ENCODE measurements at regions not wholly inside any gene's neighbourhood (a gene's known extent, or its start where the extent isn't known, plus 50 kb on each side); places are given as distances from the start of the nearest gene placed in this dataset.

DNA sequence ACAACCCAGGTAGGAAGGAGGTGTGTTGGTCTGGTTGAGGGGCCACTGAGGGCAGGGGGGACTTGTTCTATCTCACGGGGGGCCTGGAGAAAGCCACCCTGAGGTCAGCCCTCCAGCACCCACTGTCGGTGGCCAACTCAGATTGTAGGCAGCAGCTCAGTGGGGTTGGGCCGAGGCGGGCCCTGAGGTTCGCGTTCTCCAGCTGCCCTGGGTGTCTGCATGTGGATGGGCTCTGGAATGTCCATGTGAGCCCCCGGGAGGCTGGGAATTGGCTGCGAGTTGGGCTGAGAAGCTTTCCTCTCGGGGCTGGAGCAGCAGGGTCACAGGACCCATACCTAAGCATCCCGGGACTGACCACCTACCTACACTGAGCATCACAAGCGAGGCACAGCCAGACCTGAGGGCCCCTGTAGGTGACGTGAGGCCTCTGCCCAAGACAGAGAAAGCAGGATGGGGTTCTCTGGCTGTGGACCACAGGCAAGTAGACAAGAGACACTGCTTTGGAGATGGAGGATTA is 70.3 kb upstream of the HAAO start:
- TF ChIP-seq, protein P1, sequence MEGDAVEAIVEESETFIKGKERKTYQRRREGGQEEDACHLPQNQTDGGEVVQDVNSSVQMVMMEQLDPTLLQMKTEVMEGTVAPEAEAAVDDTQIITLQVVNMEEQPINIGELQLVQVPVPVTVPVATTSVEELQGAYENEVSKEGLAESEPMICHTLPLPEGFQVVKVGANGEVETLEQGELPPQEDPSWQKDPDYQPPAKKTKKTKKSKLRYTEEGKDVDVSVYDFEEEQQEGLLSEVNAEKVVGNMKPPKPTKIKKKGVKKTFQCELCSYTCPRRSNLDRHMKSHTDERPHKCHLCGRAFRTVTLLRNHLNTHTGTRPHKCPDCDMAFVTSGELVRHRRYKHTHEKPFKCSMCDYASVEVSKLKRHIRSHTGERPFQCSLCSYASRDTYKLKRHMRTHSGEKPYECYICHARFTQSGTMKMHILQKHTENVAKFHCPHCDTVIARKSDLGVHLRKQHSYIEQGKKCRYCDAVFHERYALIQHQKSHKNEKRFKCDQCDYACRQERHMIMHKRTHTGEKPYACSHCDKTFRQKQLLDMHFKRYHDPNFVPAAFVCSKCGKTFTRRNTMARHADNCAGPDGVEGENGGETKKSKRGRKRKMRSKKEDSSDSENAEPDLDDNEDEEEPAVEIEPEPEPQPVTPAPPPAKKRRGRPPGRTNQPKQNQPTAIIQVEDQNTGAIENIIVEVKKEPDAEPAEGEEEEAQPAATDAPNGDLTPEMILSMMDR (conservative IDR thresholded peaks at IDR 0.05; ENCODE audit: low read depth) = no peak
- CTCF ChIA-PET = no interaction called here
- H3K27ac ChIP-seq = no peak overlapping the region
- POLR2A ChIA-PET (ENCODE audit: low non-redundant PET) = no interaction called here
- DNase-seq (ENCODE audit: low spot score) = no peak

DNA sequence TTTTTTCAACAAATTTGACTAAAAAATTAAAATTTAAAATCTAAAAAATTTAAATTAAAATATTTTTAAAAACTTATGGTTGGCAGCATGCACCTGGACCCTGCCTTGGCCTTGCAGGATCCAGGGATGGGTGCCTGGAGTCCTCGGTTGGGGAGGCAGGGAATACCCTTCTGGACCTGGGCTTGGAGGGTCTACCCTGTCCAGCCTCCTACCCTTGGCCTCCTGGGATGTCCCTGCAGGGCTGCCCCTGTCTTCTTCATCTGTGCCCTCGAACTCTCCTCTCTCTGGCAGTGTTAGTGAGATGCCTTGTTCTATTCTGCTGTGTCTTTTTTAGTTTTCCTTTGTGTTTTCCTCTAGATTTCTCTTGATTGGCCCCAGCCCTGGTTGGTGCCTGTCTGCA is 68.9 kb upstream of the HAAO start:
- ChIA-PET POLR2A (ENCODE audit: low non-redundant PET) (no interaction called here), CTCF (no interaction called here)
- no peak for DNase-seq (ENCODE audit: low spot score)
- no peak overlapping the region for H3K27ac ChIP-seq
- TF ChIP-seq, protein P1 (conservative IDR thresholded peaks at IDR 0.05; ENCODE audit: low read depth) = no peak

DNA sequence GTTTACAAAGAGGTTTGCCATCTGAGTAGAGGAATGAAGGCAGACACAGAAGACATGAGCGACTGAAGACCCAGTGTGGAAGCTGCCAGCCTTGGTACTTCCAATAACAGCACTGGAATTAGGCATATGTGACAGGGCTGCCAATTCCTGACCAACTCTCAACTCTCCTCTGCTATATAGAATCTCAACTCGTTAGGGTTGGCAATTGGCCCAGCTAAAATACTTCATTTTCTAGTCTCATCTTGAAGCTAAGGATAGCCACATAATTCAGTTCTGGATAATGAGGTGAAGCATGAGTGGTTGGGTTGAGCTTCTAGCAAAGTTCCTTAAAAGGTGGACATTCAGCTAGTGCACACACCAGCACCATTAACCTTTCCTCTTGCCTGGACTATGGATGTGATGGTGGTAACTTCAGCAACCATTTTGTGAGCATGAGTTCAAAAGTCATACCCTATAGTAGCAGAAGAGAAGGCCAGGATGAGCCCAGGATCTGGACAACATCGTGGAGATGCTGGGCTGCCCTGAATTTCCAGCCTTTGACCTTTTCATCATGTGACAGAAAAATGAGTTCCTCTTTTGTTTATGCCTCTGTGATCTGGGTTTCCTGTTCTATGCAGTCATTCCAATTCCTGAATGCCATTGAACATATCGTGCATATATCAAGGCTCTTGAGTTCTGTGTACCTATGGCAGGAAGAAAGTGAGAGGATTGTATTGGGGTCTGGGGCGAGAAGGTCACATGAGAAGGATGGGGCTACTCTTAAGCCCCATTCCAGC is 68.1 kb upstream of the HAAO start:
- no peak overlapping the region for H3K27ac ChIP-seq
- CTCF ChIA-PET = interaction anchor here (0.6 kb wide), 1 partner anchor 373 kb away, joined by 6 read pairs; no protein-coding TSS in a partner anchor
- TF ChIP-seq, protein P1 (conservative IDR thresholded peaks at IDR 0.05; ENCODE audit: low read depth) = no peak
- POLR2A ChIA-PET (ENCODE audit: low non-redundant PET) = no interaction called here
- no peak for DNase-seq (ENCODE audit: low spot score)

DNA sequence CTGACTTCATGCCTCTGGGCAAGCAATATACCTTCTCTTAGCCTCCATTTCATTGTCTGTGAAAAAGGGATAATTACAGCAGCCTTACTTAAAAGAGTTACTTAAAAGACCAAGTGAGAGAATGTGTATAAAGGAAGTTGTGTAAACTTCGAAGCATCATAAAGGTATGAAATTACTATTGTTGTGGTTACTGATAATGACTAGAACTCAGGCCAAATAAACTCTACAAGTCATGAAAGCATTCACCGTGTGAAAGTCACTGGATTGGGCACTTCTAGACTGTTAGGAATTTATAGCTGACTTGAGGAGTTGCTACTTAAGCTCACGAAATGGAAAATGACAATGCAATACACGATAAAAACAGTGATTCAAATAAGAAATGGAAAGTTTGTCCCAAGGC is 67.4 kb upstream of the HAAO start:
- DNase-seq (ENCODE audit: low spot score) = no peak
- ChIA-PET POLR2A (ENCODE audit: low non-redundant PET) (no interaction called here), CTCF (interaction anchor here (0.6 to 1.4 kb wide), 8 partner anchors 9 to 637 kb away, joined by 3 to 6 read pairs (median 4); no protein-coding TSS in a partner anchor)
- TF ChIP-seq, protein P1 (conservative IDR thresholded peaks at IDR 0.05; ENCODE audit: low read depth) = no peak
- H3K27ac ChIP-seq = no peak overlapping the region

DNA sequence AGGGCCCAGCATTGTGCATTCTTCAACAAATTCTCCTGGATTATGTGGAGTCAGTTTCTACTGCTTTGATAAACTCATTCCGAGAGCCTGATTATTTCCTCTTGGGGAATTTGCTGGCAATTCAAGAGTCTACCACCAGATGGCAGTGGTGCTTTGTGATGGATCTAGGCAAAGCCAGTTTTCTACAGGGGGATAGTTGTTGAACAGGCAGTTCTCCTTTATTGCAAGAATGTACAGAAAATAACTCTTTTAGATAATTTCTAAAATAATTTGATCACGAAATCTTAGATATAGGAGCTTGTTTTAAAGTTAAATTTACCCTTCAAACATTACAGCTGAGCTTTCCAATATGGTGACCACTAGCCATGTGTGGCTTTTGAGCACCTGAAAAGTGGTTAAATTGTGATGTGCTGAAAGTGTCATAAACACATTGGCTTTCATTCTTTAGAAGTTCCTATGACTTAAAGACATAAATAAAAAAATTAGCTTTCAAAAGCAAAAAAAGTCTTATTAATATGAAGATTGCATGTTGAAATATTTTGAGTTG is 66.7 kb upstream of the HAAO start:
- POLR2A ChIA-PET (ENCODE audit: low non-redundant PET) = no interaction called here
- no peak overlapping the region for H3K27ac ChIP-seq
- DNase-seq (ENCODE audit: low spot score) = peak; percentile 63
- CTCF ChIA-PET = interaction anchor here (0.6 to 1.4 kb wide), 8 partner anchors 8 to 638 kb away, joined by 3 to 6 read pairs (median 4); no protein-coding TSS in a partner anchor
- TF ChIP-seq, protein P1 (conservative IDR thresholded peaks at IDR 0.05; ENCODE audit: low read depth) = peak; percentile 79

DNA sequence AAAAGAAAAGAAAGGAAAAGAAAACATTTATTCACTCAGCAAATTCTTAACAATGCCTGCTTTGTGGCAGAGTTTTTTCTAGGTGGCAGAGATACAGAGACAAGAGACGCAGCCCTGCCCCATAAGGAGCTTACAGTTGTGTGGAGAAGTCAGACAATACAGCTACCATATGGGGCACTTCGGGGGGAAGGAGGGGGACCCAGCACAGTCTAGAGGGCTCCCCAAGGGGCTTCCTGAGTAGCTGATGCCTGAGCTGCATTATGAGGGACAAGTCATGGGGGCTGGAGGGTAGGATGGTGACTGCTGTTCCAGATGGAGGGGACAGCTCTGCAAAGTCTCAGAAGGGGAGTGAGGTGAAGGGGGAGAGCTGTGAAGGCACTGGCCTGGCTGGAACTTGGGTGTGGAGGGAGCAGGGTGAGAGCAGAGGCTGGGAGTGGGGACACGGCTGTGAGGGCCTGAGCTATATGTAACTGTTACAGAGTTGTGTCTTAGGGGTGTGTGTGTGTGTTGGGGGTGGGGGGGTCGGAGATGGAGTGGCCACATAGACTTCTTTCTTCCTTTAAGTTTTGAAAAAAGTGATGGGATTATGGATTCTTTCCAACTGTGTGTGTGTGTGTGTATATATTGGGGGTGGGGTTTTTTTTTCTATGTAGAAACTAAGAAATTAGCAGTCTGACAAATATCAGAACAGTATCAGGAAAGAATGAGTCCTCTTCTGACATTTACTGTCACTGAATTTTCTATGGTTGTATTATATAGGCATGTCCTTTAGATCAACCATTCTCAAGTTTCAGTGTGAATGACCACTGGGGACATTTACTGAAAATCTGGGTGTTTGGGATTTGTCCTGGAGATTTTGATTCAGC is 66.0 kb upstream of the HAAO start:
- CTCF ChIA-PET = interaction anchor here (0.5 to 1.4 kb wide), 8 partner anchors 15 to 670 kb away, joined by 3 to 8 read pairs (median 4); no protein-coding TSS in a partner anchor
- H3K27ac ChIP-seq = peak overlapping the region; percentile 85
- no peak for DNase-seq (ENCODE audit: low spot score)
- TF ChIP-seq, protein P1 (conservative IDR thresholded peaks at IDR 0.05; ENCODE audit: low read depth) = no peak
- POLR2A ChIA-PET (ENCODE audit: low non-redundant PET) = no interaction called here

Measured in RWPE1 (cell line).